A673 (cell line): ENCODE measurements at regions not wholly inside any gene's neighbourhood (a gene's known extent, or its start where the extent isn't known, plus 50 kb on each side); places are given as distances from the start of the nearest gene placed in this dataset.

Experiments
- EZH2 ChIP-seq: fragments of 200-600 bp; sonication (generic); IDR thresholded peaks from 2 replicates; pipeline ENCODE4 v1.6.1; 2017; ENCODE audit warnings: borderline replicate concordance, low read depth, mild to moderate bottlenecking, mixed read lengths, antibody characterized with exemption, low read length; ENCODE audit not compliant: poor library complexity, severe bottlenecking
- TF ChIP-seq, protein P1 (sequence below): fragments of 300-800, 200-600 bp; sonication (generic); conservative IDR thresholded peaks from 2 replicates; pipeline ENCODE4 v1.5.1; 2017; ENCODE audit warnings: low read depth, mild to moderate bottlenecking, antibody characterized with exemption, low read length, moderate library complexity, mixed read lengths

- TF ChIP-seq, protein P1, sequence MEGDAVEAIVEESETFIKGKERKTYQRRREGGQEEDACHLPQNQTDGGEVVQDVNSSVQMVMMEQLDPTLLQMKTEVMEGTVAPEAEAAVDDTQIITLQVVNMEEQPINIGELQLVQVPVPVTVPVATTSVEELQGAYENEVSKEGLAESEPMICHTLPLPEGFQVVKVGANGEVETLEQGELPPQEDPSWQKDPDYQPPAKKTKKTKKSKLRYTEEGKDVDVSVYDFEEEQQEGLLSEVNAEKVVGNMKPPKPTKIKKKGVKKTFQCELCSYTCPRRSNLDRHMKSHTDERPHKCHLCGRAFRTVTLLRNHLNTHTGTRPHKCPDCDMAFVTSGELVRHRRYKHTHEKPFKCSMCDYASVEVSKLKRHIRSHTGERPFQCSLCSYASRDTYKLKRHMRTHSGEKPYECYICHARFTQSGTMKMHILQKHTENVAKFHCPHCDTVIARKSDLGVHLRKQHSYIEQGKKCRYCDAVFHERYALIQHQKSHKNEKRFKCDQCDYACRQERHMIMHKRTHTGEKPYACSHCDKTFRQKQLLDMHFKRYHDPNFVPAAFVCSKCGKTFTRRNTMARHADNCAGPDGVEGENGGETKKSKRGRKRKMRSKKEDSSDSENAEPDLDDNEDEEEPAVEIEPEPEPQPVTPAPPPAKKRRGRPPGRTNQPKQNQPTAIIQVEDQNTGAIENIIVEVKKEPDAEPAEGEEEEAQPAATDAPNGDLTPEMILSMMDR = no peak
- TF ChIP-seq EZH2 = no peak
Measured at GRCh38 chr11:37947821-37948220, 1349.8 kb upstream of the RAG2 start.
